ENCODE measurements at regions not wholly inside any gene's neighbourhood (a gene's known extent, or its start where the extent isn't known, plus 50 kb on each side); places are given as distances from the start of the nearest gene placed in this dataset.

- no peak for FAIRE-seq
Measured at GRCh38 chr2:41610501-41611190, 437.2 kb upstream of the PKDCC start.

GRCh38 chr2:41618754-41619153 is 429.1 kb upstream of the PKDCC start:
- no peak for FAIRE-seq

DNA sequence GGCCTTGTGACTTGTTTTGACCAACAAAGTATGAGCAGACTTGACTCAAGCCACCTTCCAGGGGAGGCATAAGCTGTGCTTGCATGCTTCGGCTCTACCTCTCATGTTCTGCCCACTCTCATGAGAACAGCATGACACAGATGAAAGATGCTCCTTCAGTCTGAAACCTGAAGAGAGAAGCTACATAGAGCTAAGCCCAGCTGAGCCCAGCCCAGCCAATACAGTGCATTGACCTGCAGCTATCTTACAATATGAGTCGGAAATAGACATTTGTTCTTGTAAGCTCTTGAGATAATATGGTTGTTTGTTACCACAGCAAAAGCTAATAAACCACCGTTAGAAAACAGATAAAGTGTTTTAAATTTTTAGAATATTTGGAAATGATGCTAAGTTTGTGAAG is 426.7 kb upstream of the PKDCC start:
- FAIRE-seq, result no peak

DNA sequence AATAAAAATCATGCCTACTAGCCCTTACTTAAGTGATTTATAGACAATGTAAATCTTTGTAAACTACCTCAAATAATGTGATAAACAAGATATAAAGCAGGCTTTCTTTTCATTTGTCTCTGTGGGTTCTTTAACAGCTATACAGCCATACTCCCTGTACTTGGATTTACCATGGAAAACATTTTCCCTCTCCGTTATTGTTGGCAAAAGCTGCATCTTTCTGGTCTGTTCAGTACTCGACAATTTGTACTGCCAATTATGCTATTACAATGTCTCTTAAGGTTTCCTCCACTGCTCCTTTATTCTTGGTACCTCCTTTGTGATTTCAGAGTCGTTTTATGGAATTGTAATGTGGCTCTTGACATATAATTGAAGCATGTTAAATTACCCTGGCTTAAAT is 426.3 kb upstream of the PKDCC start:
- no peak for FAIRE-seq

GRCh38 chr2:41622301-41622700 is 425.5 kb upstream of the PKDCC start:
- FAIRE-seq, result no peak

DNA sequence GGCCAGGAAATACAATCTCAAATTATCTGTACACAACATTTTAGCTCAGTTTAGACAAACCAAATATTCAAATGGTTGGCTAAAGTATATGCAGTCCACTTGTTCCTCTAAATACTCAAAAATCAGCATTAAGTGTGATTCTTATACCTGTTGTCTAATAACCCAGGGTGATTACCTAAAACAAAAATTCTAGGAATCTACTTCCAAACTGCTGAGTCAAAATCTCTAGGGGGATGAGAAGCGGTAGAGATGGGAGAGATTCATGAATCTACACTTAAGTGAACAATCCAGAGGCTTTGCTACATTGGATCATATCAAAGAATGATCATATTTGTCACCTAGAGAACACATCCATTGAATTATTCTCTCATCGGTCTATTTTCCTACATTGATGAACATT is 420.9 kb upstream of the PKDCC start:
- FAIRE-seq, result no peak

- no peak for FAIRE-seq
Measured at GRCh38 chr2:41634686-41635085, 413.1 kb upstream of the PKDCC start.

- FAIRE-seq, result no peak
Measured at GRCh38 chr2:41644936-41645335, 402.9 kb upstream of the PKDCC start.

GRCh38 chr2:41647468-41648050 is 400.3 kb upstream of the PKDCC start:
- FAIRE-seq, result no peak

- no peak for FAIRE-seq
Measured at GRCh38 chr2:41657226-41657625, 390.6 kb upstream of the PKDCC start.

- no peak for FAIRE-seq
Measured at GRCh38 chr2:41659758-41660157, 388.1 kb upstream of the PKDCC start.

- no peak for FAIRE-seq
Measured at GRCh38 chr2:41662461-41662860, 385.4 kb upstream of the PKDCC start.

DNA sequence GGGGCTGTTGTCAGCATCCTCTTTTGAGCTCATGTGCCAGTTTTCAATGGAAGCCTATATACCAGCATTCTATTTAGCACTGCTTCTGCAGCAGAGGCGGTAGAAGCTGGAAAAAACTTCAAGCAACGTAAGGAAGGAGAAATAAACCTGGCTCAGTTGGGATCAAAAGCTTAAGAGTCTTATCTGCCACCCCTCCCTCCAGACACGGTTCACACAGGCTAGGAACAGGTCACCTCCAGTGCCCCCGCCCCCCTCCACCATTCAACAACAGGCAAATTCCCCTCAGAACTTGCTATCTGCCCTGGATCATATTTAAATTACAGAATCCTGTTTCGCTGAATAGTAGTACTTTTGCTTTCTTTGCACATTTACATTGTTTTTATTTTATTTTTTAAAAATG is 384.8 kb upstream of the PKDCC start:
- FAIRE-seq, result no peak

DNA sequence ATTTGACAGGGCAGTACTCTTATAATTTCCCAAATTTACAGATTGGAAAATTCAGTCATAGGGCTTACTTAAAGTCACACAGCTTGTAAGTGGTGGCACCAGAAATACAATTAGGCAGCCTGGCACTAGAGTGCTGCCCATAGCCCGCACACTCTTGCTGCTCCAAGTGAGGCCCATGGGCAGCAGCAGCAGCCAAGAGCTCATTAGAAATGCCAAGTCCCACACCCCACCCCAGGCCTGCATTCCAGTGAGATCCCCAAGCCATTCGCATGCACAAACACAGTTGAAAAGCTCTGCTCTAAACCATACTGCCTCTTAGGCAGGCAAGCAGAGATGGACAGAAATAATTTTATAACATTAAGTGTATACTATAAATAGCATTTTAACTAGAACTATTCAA is 379.3 kb upstream of the PKDCC start:
- FAIRE-seq, result no peak

DNA sequence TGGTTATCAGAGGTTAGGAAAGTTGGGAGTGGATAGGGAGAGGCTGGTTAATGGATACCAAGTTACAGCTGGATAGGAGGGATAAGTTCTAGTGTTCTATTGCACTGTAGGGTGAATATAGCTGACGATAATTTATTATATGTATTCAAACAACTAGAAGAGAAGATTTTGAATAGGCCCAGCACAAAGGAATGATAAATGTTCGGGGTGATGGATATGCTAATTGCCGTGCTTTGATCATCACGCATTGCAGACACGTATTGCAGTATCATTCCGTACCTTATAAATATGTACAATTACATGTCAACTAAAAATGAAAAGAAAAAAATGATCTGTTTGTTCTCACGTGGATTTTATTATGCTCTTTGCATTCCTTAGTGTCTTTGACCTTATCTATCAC is 369.2 kb upstream of the PKDCC start:
- FAIRE-seq, result no peak

- no peak for FAIRE-seq
Measured at GRCh38 chr2:41686156-41686555, 361.7 kb upstream of the PKDCC start.

GRCh38 chr2:41691561-41691960 is 356.3 kb upstream of the PKDCC start:
- no peak for FAIRE-seq

- no peak for FAIRE-seq
Measured at GRCh38 chr2:41694536-41695049, 353.2 kb upstream of the PKDCC start.

DNA sequence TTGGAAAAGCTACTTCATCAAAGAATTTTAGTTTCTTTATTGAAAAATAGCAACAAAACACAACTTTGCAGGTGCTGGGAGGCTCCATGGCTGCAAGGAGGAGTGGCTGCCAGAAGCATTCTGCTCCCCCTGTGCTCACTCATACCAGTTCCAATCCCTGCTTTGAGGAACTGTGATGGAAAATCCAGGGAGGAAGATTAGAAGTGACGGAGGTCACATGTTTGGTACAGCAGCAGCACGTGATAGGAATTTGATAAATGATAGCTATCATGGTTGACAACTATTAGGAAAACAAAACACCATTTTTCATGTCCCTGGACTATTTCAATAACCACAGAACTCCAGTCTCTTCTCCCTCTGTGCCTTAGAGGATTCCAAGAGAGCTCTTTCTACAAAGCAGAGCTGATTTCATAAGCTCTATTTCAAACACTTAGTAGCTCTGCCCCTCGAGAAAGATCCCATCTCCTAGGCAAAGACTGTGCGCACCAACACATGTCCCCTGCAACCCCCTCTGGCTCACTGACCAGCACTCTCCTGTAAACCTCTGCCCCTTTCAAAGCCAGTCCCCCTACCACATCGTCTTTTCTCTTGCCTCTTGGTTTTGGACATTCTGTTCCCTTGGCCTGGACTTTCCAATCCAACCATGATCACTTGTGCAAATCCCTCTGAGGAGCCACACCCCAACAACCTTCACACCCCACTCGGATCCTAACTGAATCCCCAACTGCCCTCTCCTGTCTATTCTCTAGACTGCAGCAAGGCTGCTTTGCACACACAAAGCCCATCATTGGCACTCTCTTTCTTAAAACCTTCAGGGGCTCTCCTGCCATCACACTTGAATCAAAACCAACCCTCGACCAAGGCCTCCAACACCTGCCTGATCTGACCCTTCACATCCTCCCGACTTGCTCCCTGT is 352.4 kb upstream of the PKDCC start:
- FAIRE-seq, result no peak

- no peak for FAIRE-seq
Measured at GRCh38 chr2:41697389-41697788, 350.4 kb upstream of the PKDCC start.

GRCh38 chr2:41698678-41699422 is 349.0 kb upstream of the PKDCC start:
- no peak for FAIRE-seq

GRCh38 chr2:41701231-41701630 is 346.6 kb upstream of the PKDCC start:
- no peak for FAIRE-seq

DNA sequence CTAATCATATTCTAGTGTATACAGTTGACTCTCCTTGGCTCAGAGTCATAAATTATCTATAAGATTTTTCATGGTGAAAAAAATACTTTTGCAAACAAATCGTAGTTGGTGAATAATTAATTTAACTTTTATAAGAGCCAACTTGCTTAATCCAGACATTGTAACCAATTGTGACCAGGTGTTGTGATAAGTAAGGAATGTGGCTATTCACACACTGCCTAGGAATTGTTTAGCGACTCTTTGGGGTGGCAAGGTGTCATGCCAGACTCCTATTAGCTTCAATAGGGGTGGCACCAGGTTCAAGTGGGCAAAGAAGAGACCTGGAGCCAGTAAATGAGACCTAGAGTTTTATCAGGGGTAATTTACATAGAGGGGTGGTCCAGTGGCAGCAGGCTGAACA is 344.7 kb upstream of the PKDCC start:
- FAIRE-seq, result no peak

Data from colon (tissue), 2 donors.